Type B pancreatic cell (in vitro differentiated cells): ENCODE measurements at regions not wholly inside any gene's neighbourhood (a gene's known extent, or its start where the extent isn't known, plus 50 kb on each side); places are given as distances from the start of the nearest gene placed in this dataset.

ENCODE experiments used
- DNase-seq: peaks from one replicate; pipeline ENCODE4 v3.0.0; 2021; ENCODE audit warnings: mixed read lengths; ENCODE audit not compliant: unreplicated experiment; ENCODE audit errors: extremely low spot score
- H3K27ac Mint-ChIP-seq: 2 replicates; pipeline ENCODE4 v1.8.0; 2021; ENCODE audit warnings: mild to moderate bottlenecking, mixed read lengths
- H3K27me3 Mint-ChIP-seq: 2 replicates; pipeline ENCODE4 v1.8.0; 2021; ENCODE audit warnings: mixed read lengths
- H3K36me3 Mint-ChIP-seq: 2 replicates; pipeline ENCODE4 v1.8.0; 2021; ENCODE audit warnings: mixed read lengths
- H3K4me1 Mint-ChIP-seq: one replicate; pipeline ENCODE4 v1.8.0; 2021; ENCODE audit warnings: mixed read lengths; ENCODE audit not compliant: unreplicated experiment
- H3K4me3 Mint-ChIP-seq: 2 replicates; pipeline ENCODE4 v1.8.0; 2021; ENCODE audit warnings: mild to moderate bottlenecking, mixed read lengths
- H3K9me3 Mint-ChIP-seq: 2 replicates; pipeline ENCODE4 v1.8.0; 2021; ENCODE audit warnings: mixed read lengths
- CTCF ChIP-seq: fragments of 200-600 bp; sonication (generic); conservative IDR thresholded peaks from 2 replicates; pipeline ENCODE4 v1.5.0; 2021; ENCODE audit warnings: antibody characterized with exemption, mild to moderate bottlenecking

GRCh38 chr14:49221316-49221715 lies 364.9 kb downstream of the RPS29 start:
- no peaks in the 10 kb centered on the region for H3K4me1 Mint-ChIP-seq
- no peak for DNase-seq
- no peaks in the 10 kb centered on the region for H3K36me3 Mint-ChIP-seq
- no peaks in the 10 kb centered on the region for H3K27me3 Mint-ChIP-seq
- no peak overlapping the region for H3K4me3 Mint-ChIP-seq
- no peak for TF ChIP-seq CTCF
- H3K9me3 Mint-ChIP-seq = no peaks in the 10 kb centered on the region
- H3K27ac Mint-ChIP-seq = no peak overlapping the region

- no peaks in the 10 kb centered on the region for H3K4me1 Mint-ChIP-seq
- TF ChIP-seq CTCF = no peak
- H3K27me3 Mint-ChIP-seq = no peaks in the 10 kb centered on the region
- no peak overlapping the region for H3K27ac Mint-ChIP-seq
- H3K9me3 Mint-ChIP-seq = no peaks in the 10 kb centered on the region
- no peaks in the 10 kb centered on the region for H3K36me3 Mint-ChIP-seq
- no peak overlapping the region for H3K4me3 Mint-ChIP-seq
- DNase-seq = no peak
Observed at GRCh38 chr14:49220492-49220891, 365.7 kb downstream of the RPS29 start.

- Mint-ChIP-seq H3K36me3 (no peaks in the 10 kb centered on the region), H3K4me3 (no peak overlapping the region), H3K4me1 (no peaks in the 10 kb centered on the region), H3K9me3 (no peaks in the 10 kb centered on the region), H3K27me3 (no peaks in the 10 kb centered on the region), H3K27ac (no peak overlapping the region)
- DNase-seq = no peak
- TF ChIP-seq CTCF = no peak
Observed at GRCh38 chr14:49218436-49219092, 367.6 kb downstream of the RPS29 start.

GRCh38 chr14:49212721-49213120 lies 373.5 kb downstream of the RPS29 start:
- H3K4me1 Mint-ChIP-seq = no peaks in the 10 kb centered on the region
- TF ChIP-seq CTCF = no peak

GRCh38 chr14:49209416-49209815 lies 376.8 kb downstream of the RPS29 start:
- Mint-ChIP-seq H3K4me3 (no peak overlapping the region), H3K4me1 (no peaks in the 10 kb centered on the region), H3K9me3 (no peaks in the 10 kb centered on the region), H3K36me3 (no peaks in the 10 kb centered on the region), H3K27me3 (no peaks in the 10 kb centered on the region), H3K27ac (no peak overlapping the region)
- TF ChIP-seq CTCF = no peak
- DNase-seq = no peak

More at GRCh38 chr14:49212721-49213120, 373.5 kb downstream of the RPS29 start:
- no peaks in the 10 kb centered on the region for H3K27me3 Mint-ChIP-seq
- no peak overlapping the region for H3K4me3 Mint-ChIP-seq
- H3K36me3 Mint-ChIP-seq = no peaks in the 10 kb centered on the region
- DNase-seq = no peak
- no peak overlapping the region for H3K27ac Mint-ChIP-seq
- H3K9me3 Mint-ChIP-seq = no peaks in the 10 kb centered on the region

- Mint-ChIP-seq H3K36me3 (no peaks in the 10 kb centered on the region), H3K27ac (no peak overlapping the region), H3K9me3 (no peaks in the 10 kb centered on the region), H3K4me3 (no peak overlapping the region), H3K27me3 (no peaks in the 10 kb centered on the region), H3K4me1 (no peaks in the 10 kb centered on the region)
- no peak for DNase-seq
- no peak for TF ChIP-seq CTCF
Observed at GRCh38 chr14:49206828-49207227, 379.4 kb downstream of the RPS29 start.
